Fibroblast of lung (primary cell): ENCODE measurements at regions not wholly inside any gene's neighbourhood (a gene's known extent, or its start where the extent isn't known, plus 50 kb on each side); places are given as distances from the start of the nearest gene placed in this dataset.
"Not testable (repeated sequence)": the region's sequence is repeated elsewhere in the genome, so short reads cannot be mapped to it uniquely, and the experiment has no call there.

Source experiments
- EZH2 ChIP-seq: IDR thresholded peaks from 2 replicates; pipeline ENCODE4 v1.5.1; 2012; ENCODE audit warnings: low read length, control low read depth, mild to moderate bottlenecking; ENCODE audit errors: missing control alignments
- TF ChIP-seq, protein P1 (sequence below), 2 donors: IDR thresholded peaks in 1 of 2; conservative IDR thresholded peaks in 1 of 2; 1 replicate in 1 of 2; 2 replicates in 1 of 2; pipeline ENCODE4 v1.5.1; 2011 to 2012; ENCODE audit warnings: low read length in 2 of 2, control low read depth in 1 of 2, inconsistent platforms in 1 of 2, low read depth in 1 of 2, mild to moderate bottlenecking in 1 of 2

DNA sequence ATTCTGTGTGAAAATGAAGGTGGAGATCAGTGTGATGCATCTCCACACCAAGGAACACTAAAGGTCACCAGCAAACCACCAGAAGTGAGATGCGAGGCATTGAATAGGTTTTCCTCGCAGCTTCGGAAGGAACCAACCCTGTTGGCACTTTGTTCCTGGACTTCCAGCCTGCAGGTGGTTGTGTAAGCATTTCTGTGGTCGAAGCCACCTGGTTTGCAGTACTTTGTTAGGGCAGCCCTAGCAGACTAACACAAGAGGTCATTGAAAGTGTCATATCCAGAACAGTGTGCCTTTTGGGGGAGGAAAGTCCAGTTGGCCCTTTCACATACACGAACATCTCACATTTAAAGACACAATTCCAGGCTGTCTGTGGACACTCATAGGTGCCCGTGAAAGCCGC, 237.2 kb upstream of the PLGLB1 start:
- not testable (repeated sequence) for TF ChIP-seq EZH2
- TF ChIP-seq, protein P1, sequence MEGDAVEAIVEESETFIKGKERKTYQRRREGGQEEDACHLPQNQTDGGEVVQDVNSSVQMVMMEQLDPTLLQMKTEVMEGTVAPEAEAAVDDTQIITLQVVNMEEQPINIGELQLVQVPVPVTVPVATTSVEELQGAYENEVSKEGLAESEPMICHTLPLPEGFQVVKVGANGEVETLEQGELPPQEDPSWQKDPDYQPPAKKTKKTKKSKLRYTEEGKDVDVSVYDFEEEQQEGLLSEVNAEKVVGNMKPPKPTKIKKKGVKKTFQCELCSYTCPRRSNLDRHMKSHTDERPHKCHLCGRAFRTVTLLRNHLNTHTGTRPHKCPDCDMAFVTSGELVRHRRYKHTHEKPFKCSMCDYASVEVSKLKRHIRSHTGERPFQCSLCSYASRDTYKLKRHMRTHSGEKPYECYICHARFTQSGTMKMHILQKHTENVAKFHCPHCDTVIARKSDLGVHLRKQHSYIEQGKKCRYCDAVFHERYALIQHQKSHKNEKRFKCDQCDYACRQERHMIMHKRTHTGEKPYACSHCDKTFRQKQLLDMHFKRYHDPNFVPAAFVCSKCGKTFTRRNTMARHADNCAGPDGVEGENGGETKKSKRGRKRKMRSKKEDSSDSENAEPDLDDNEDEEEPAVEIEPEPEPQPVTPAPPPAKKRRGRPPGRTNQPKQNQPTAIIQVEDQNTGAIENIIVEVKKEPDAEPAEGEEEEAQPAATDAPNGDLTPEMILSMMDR (conservative IDR thresholded peaks at IDR 0.05 in 1 of 2, IDR thresholded peaks at IDR 0.05 in 1 of 2; ENCODE audit: low read depth in 1 of 2, low read length in 2 of 2): not testable (repeated sequence)
